ENCODE measurements at regions not wholly inside any gene's neighbourhood (a gene's known extent, or its start where the extent isn't known, plus 50 kb on each side); places are given as distances from the start of the nearest gene placed in this dataset.

- TF ChIP-seq CTCF (IDR thresholded peaks at IDR 0.05; ENCODE audit: insufficient read depth, low read depth, low read length) (no peak), EZH2 (IDR thresholded peaks at IDR 0.05; ENCODE audit: insufficient read depth, low read length) (no peak)
Measured at GRCh38 chr18:39607034-39607433, 2041.4 kb upstream of the CELF4 start.
